Bronchial epithelial cell (primary cell): ENCODE measurements at regions not wholly inside any gene's neighbourhood (a gene's known extent, or its start where the extent isn't known, plus 50 kb on each side); places are given as distances from the start of the nearest gene placed in this dataset.

Experiments used
- DNase-seq: peaks from one replicate; pipeline ENCODE4 v3.0.0-alpha.2; 2010; ENCODE audit warnings: low read depth
- FAIRE-seq: peaks from 2 replicates; lab custom pipeline; 2011; peaks lifted over from hg19 to GRCh38; lab: Jason Lieb, UNC
- H3K27me3 ChIP-seq: 2 replicates; pipeline ENCODE4 v1.5.1; 2011; ENCODE audit warnings: low read length; ENCODE audit not compliant: control insufficient read depth, insufficient read depth
- H3K36me3 ChIP-seq: 2 replicates; pipeline ENCODE4 v1.5.1; 2011; ENCODE audit warnings: low read length; ENCODE audit not compliant: control insufficient read depth, insufficient read depth
- H3K4me3 ChIP-seq: 2 replicates; pipeline ENCODE4 v1.5.1; 2011; ENCODE audit warnings: mild to moderate bottlenecking, low read depth, low read length, control low read depth
- CTCF ChIP-seq: IDR thresholded peaks from 2 replicates; pipeline ENCODE4 v1.5.1; 2011; ENCODE audit warnings: mild to moderate bottlenecking, moderate library complexity, low read length, control low read depth, inconsistent platforms; ENCODE audit not compliant: insufficient read depth, severe bottlenecking

- no peak for TF ChIP-seq CTCF
- Histone ChIP-seq H3K36me3 (no peaks in the 10 kb centered on the region), H3K27me3 (no peaks in the 10 kb centered on the region), H3K4me3 (no peak overlapping the region)
- DNase-seq (no peak), FAIRE-seq (no peak)
Measured at GRCh38 chr6:74063391-74063790, 367.4 kb downstream of the CD109 start.

GRCh38 chr6:74061201-74061600, 365.2 kb downstream of the CD109 start:
- no peak for TF ChIP-seq CTCF
- H3K27me3 ChIP-seq = no peaks in the 10 kb centered on the region
- no peaks in the 10 kb centered on the region for H3K36me3 ChIP-seq
- FAIRE-seq (no peak), DNase-seq (no peak)
- H3K4me3 ChIP-seq = no peak overlapping the region

GRCh38 chr6:74060354-74060753, 364.4 kb downstream of the CD109 start:
- Histone ChIP-seq H3K36me3 (no peaks in the 10 kb centered on the region), H3K4me3 (no peak overlapping the region), H3K27me3 (no peaks in the 10 kb centered on the region)
- FAIRE-seq (no peak), DNase-seq (no peak)
- TF ChIP-seq CTCF = no peak

- TF ChIP-seq CTCF = no peak
- FAIRE-seq (no peak), DNase-seq (no peak)
- Histone ChIP-seq H3K4me3 (no peak overlapping the region), H3K27me3 (no peaks in the 10 kb centered on the region), H3K36me3 (no peaks in the 10 kb centered on the region)
Measured at GRCh38 chr6:74058606-74059005, 362.6 kb downstream of the CD109 start.

GRCh38 chr6:74057326-74057725, 361.3 kb downstream of the CD109 start:
- H3K27me3 ChIP-seq = no peaks in the 10 kb centered on the region
- TF ChIP-seq CTCF = no peak
- no peaks in the 10 kb centered on the region for H3K36me3 ChIP-seq
- H3K4me3 ChIP-seq = no peak overlapping the region
- DNase-seq = no peak
- FAIRE-seq = no peak

- no peak for TF ChIP-seq CTCF
- no peaks in the 10 kb centered on the region for H3K36me3 ChIP-seq
- no peak overlapping the region for H3K4me3 ChIP-seq
- H3K27me3 ChIP-seq = no peaks in the 10 kb centered on the region
- no peak for DNase-seq
- no peak for FAIRE-seq
Measured at GRCh38 chr6:74054190-74054589, 358.2 kb downstream of the CD109 start.
